Nephron progenitor cell (in vitro differentiated cells): ENCODE measurements at regions not wholly inside any gene's neighbourhood (a gene's known extent, or its start where the extent isn't known, plus 50 kb on each side); places are given as distances from the start of the nearest gene placed in this dataset.

Source experiments
- DNase-seq: peaks from one replicate; pipeline ENCODE4 v3.0.0; 2021
- H3K27ac Mint-ChIP-seq: 2 replicates; pipeline ENCODE4 v1.8.0; 2021; ENCODE audit warnings: mild to moderate bottlenecking, moderate library complexity, mixed read lengths
- H3K27me3 Mint-ChIP-seq: 2 replicates; pipeline ENCODE4 v1.8.0; 2021; ENCODE audit warnings: mild to moderate bottlenecking, low read depth, mixed read lengths; ENCODE audit not compliant: poor library complexity
- H3K36me3 Mint-ChIP-seq: 2 replicates; pipeline ENCODE4 v1.8.0; 2021; ENCODE audit warnings: low read depth, mixed read lengths
- H3K4me1 Mint-ChIP-seq: 2 replicates; pipeline ENCODE4 v1.8.0; 2021; ENCODE audit warnings: mixed read lengths
- H3K4me3 Mint-ChIP-seq: 2 replicates; pipeline ENCODE4 v1.8.0; 2021; ENCODE audit warnings: mild to moderate bottlenecking, moderate library complexity, mixed read lengths
- H3K9me3 Mint-ChIP-seq: 2 replicates; pipeline ENCODE4 v1.8.0; 2021; ENCODE audit warnings: mild to moderate bottlenecking, moderate library complexity, mixed read lengths
- TF ChIP-seq, protein P1 (sequence below): fragments of 200-600 bp; sonication (generic); IDR thresholded peaks from 2 replicates; pipeline ENCODE4 v1.5.0; 2021; ENCODE audit warnings: antibody characterized with exemption

DNA sequence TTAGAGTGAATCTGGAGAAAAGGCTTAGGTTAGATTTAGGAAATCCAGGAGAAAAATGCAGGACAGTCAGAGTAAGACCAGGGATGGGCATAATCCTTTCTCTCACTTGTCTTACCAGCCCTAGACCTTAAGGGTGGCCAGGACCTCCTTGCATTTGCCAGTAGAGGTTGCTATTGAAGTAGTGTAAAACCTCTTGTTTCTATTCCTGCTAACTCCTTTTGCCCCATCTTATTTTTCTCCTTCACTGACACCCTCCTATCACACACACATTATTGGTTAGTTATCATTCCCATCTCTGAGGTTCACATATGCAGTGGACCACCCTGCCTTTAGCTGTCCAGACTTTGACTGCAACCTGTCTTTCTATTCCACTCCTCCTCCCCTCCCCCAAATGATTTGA lies 75.0 kb upstream of the MACF1 start:
- DNase-seq = no peak
- peaks cover 70% of the 10 kb centered on the region for H3K4me1 Mint-ChIP-seq
- H3K27ac Mint-ChIP-seq = peak overlapping the region; percentile 76
- no peaks in the 10 kb centered on the region for H3K9me3 Mint-ChIP-seq
- no peaks in the 10 kb centered on the region for H3K27me3 Mint-ChIP-seq
- TF ChIP-seq, protein P1, sequence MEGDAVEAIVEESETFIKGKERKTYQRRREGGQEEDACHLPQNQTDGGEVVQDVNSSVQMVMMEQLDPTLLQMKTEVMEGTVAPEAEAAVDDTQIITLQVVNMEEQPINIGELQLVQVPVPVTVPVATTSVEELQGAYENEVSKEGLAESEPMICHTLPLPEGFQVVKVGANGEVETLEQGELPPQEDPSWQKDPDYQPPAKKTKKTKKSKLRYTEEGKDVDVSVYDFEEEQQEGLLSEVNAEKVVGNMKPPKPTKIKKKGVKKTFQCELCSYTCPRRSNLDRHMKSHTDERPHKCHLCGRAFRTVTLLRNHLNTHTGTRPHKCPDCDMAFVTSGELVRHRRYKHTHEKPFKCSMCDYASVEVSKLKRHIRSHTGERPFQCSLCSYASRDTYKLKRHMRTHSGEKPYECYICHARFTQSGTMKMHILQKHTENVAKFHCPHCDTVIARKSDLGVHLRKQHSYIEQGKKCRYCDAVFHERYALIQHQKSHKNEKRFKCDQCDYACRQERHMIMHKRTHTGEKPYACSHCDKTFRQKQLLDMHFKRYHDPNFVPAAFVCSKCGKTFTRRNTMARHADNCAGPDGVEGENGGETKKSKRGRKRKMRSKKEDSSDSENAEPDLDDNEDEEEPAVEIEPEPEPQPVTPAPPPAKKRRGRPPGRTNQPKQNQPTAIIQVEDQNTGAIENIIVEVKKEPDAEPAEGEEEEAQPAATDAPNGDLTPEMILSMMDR = no peak
- peaks cover 29% of the 10 kb centered on the region for H3K36me3 Mint-ChIP-seq
- no peak overlapping the region for H3K4me3 Mint-ChIP-seq

- Mint-ChIP-seq H3K4me3 (no peak overlapping the region), H3K27ac (peak overlapping the region; percentile 84), H3K4me1 (peaks cover 70% of the 10 kb centered on the region), H3K27me3 (no peaks in the 10 kb centered on the region), H3K9me3 (no peaks in the 10 kb centered on the region), H3K36me3 (peaks cover 27% of the 10 kb centered on the region)
- DNase-seq = no peak
- TF ChIP-seq, protein P1 = no peak
Measured at GRCh38 chr1:39130325-39130724, 74.2 kb upstream of the MACF1 start.

DNA sequence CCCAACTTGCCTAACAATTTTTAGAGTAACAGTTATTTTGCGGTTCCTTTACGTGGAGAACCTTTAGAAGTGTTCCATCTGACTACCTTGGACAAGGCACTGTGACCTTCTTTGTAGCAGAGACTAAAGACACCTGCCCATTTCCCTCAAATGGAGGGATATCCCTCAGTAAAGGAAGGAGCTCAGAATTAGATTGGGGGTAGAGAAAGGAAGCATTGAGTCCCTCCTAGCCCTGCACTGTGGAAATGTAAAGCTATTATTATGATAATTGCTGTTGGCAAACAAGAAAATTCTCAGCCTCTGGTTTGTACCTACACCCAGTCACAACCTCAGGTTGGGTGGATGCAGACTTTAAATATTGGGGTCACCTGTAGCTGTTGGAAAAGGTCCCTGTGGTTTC lies 72.6 kb upstream of the MACF1 start:
- TF ChIP-seq, protein P1 = no peak
- DNase-seq = no peak
- Mint-ChIP-seq H3K27ac (peak overlapping the region; percentile 75), H3K36me3 (peaks cover 18% of the 10 kb centered on the region), H3K4me1 (peaks cover 68% of the 10 kb centered on the region), H3K27me3 (no peaks in the 10 kb centered on the region), H3K4me3 (no peak overlapping the region), H3K9me3 (no peaks in the 10 kb centered on the region)

DNA sequence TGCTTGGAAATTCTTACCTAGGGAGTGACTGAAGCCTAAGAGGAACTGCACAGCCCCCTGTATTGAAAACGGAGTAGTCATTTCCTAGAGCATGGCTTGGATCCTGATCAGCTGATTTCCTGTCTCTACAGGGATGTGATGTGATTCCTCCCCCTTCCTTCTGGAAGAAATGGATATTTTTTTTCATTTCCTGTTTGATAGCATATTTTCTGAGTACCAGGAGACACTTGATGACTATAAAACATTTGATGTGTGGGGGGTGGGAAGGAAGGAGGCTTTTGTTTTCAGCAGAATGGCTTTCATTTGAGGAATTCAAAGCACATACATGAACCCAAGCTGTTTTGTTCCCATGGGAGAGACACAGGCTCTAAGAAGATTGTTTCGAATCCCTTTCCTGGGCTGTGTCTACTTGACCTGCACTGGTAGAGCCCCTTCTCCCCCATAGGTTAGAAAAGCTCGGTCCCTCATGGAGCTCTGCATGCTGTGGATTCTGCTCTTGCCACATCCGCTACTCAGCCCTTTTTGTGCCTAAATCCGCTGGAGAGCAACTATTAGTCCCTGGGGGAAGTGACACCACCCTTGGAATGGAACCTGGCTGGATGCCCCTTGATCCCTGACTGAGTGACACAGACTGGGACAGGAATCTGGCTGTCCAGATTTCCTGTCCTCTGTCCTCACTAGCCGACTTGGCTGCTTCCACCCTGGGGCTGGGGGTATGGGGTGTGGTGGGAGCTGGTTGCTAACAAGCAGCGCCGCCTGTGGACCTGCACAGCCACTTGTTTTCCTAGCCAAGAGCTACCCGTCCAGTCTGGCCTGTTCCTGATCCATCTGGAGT lies 71.8 kb upstream of the MACF1 start:
- peak overlapping the region; percentile 94 for H3K27ac Mint-ChIP-seq
- H3K4me1 Mint-ChIP-seq = peaks cover 60% of the 10 kb centered on the region
- H3K4me3 Mint-ChIP-seq = no peak overlapping the region
- TF ChIP-seq, protein P1 = no peak
- peaks cover 18% of the 10 kb centered on the region for H3K36me3 Mint-ChIP-seq
- no peaks in the 10 kb centered on the region for H3K9me3 Mint-ChIP-seq
- DNase-seq = peak; percentile 51
- H3K27me3 Mint-ChIP-seq = no peaks in the 10 kb centered on the region

DNA sequence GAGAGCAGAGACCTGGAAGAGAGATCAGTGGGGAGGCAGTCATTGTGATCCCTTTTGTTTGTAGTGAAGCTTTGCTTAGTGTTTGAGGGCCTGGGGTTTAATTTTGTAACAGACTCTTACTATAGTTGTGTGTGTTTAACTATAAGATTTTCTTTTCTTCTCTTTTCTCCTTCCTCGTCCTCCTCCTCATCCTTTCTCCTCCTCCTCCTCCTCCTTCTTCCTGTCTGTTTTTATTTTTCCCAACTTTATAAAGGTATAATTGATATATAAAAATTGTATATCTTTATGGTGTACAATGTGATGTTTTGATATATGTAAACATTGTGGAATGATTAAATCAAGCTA lies 71.2 kb upstream of the MACF1 start:
- Mint-ChIP-seq H3K4me3 (no peak overlapping the region), H3K27ac (peak overlapping the region; percentile 94), H3K27me3 (no peaks in the 10 kb centered on the region), H3K9me3 (no peaks in the 10 kb centered on the region), H3K36me3 (peaks cover 18% of the 10 kb centered on the region), H3K4me1 (peaks cover 54% of the 10 kb centered on the region)
- TF ChIP-seq, protein P1 = no peak
- no peak for DNase-seq

DNA sequence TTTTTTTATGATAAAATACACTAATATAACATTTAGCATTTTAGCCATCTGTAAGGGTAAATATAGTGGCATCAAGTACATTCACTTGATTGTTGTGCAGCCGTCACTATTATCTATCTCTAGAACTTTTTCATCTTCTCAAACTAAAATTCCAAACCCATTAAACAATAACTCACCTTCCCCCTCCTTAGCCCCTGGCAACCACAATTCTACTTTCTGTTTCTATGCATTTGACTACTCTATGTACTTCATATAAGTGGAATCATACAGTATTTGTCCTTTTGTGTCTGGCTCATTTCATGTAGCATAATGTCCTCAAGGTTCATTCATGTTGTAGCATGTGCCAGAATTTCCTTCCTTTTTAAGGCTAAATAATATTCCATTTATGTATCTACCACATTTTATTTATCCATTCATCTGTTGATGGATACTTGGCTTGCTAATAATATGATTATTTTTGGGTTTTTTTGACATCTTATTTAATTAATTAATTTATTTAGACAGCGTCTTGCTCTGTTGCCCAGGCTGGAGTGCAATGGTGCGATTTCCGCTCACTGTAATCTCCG lies 69.6 kb upstream of the MACF1 start:
- Mint-ChIP-seq H3K36me3 (peaks cover 13% of the 10 kb centered on the region), H3K27me3 (no peaks in the 10 kb centered on the region), H3K9me3 (no peaks in the 10 kb centered on the region), H3K27ac (no peak overlapping the region), H3K4me1 (peaks cover 39% of the 10 kb centered on the region), H3K4me3 (no peak overlapping the region)
- TF ChIP-seq, protein P1 = no peak
- DNase-seq = no peak
